Medulla oblongata (tissue), 1 donor: ENCODE measurements at regions not wholly inside any gene's neighbourhood (a gene's known extent, or its start where the extent isn't known, plus 50 kb on each side); places are given as distances from the start of the nearest gene placed in this dataset.
"Not testable (repeated sequence)": the region's sequence is repeated elsewhere in the genome, so short reads cannot be mapped to it uniquely, and the experiment has no call there.

ENCODE experiments used
- DNase-seq: peaks from one replicate; pipeline ENCODE4 v3.0.0-alpha.2; 2015; ENCODE audit errors: extremely low spot score

- DNase-seq: no peak
These were observed 513.5 kb upstream of the NR3C2 start for GRCh38 chr4:148955564-148956297.

GRCh38 chr4:148954011-148954749, 512.0 kb upstream of the NR3C2 start:
- DNase-seq: no peak

GRCh38 chr4:148951346-148951745, 509.1 kb upstream of the NR3C2 start:
- no peak for DNase-seq

- no peak for DNase-seq
These were observed 504.1 kb upstream of the NR3C2 start for GRCh38 chr4:148946271-148946670.

GRCh38 chr4:148944839-148945219, 502.6 kb upstream of the NR3C2 start:
- DNase-seq: no peak

GRCh38 chr4:148944136-148944838, 502.1 kb upstream of the NR3C2 start:
- DNase-seq: no peak

GRCh38 chr4:148934926-148935578, 492.8 kb upstream of the NR3C2 start:
- DNase-seq: no peak

GRCh38 chr4:148926276-148927260, 484.4 kb upstream of the NR3C2 start:
- no peak for DNase-seq

GRCh38 chr4:148923881-148924280, 481.7 kb upstream of the NR3C2 start:
- no peak for DNase-seq

- no peak for DNase-seq
These were observed 480.3 kb upstream of the NR3C2 start for GRCh38 chr4:148922497-148922896.

- DNase-seq: no peak
These were observed 472.5 kb upstream of the NR3C2 start for GRCh38 chr4:148914734-148915133.

GRCh38 chr4:148914301-148914700, 472.1 kb upstream of the NR3C2 start:
- no peak for DNase-seq

GRCh38 chr4:148903388-148903787, 461.2 kb upstream of the NR3C2 start:
- DNase-seq: no peak

GRCh38 chr4:148901075-148901705, 459.0 kb upstream of the NR3C2 start:
- no peak for DNase-seq

- DNase-seq: not testable (repeated sequence)
These were observed 455.9 kb upstream of the NR3C2 start for GRCh38 chr4:148898139-148898538.

GRCh38 chr4:148893095-148893494, 450.9 kb upstream of the NR3C2 start:
- no peak for DNase-seq

GRCh38 chr4:148883891-148884290, 441.7 kb upstream of the NR3C2 start:
- DNase-seq: no peak

GRCh38 chr4:148883435-148883834, 441.2 kb upstream of the NR3C2 start:
- DNase-seq: no peak

GRCh38 chr4:148881860-148882643, 439.8 kb upstream of the NR3C2 start:
- no peak for DNase-seq

GRCh38 chr4:148874331-148874730, 432.1 kb upstream of the NR3C2 start:
- no peak for DNase-seq
